ENCODE measurements at regions not wholly inside any gene's neighbourhood (a gene's known extent, or its start where the extent isn't known, plus 50 kb on each side); places are given as distances from the start of the nearest gene placed in this dataset.
"Not testable (repeated sequence)": the region's sequence is repeated elsewhere in the genome, so short reads cannot be mapped to it uniquely, and the experiment has no call there.

DNA sequence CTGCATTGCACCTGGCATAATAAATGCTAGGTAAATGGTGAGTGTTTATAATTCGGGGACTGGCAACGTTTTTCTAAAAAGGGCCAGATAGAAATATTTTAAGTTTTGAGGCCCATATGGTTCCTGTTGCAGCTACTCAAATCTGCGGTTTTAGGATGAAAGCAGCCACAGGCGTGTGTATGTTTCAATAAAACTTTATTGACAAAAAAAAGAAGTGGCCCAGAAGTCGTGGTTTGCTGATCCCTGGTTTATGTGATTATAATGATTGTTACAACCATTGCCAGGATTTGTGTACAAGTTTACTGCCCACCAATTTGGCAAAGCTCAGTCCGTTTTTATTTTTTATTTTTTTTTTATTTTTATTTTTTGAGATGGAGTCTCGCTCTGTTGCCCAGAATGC lies 536.1 kb downstream of the XYLT1 start:
- TF ChIP-seq SUZ12 (IDR thresholded peaks at IDR 0.05; ENCODE audit: extremely low read depth, insufficient read depth, insufficient read length) (no peak), ZNF274 (IDR thresholded peaks at IDR 0.05; ENCODE audit: low read depth, low read length) (no peak), YY1 (IDR thresholded peaks at IDR 0.05; ENCODE audit: insufficient read depth, insufficient read length) (no peak)
- no peaks in the 10 kb centered on the region for H3K9me3 ChIP-seq (ENCODE audit: insufficient read depth, low read length)
- no peaks in the 10 kb centered on the region for H3K36me3 ChIP-seq (ENCODE audit: insufficient read depth, insufficient read length, low read length)
- H3K4me1 ChIP-seq (ENCODE audit: insufficient read depth, insufficient read length) = no peaks in the 10 kb centered on the region
- no peak overlapping the region for H3K4me3 ChIP-seq (ENCODE audit: insufficient read length, low read depth)
- H3K27me3 ChIP-seq (ENCODE audit: insufficient read depth, insufficient read length) = no peaks in the 10 kb centered on the region
- no peak overlapping the region for H3K9ac ChIP-seq (ENCODE audit: insufficient read length, low read depth)
- no peak for DNase-seq (ENCODE audit: low read depth, low spot score)

DNA sequence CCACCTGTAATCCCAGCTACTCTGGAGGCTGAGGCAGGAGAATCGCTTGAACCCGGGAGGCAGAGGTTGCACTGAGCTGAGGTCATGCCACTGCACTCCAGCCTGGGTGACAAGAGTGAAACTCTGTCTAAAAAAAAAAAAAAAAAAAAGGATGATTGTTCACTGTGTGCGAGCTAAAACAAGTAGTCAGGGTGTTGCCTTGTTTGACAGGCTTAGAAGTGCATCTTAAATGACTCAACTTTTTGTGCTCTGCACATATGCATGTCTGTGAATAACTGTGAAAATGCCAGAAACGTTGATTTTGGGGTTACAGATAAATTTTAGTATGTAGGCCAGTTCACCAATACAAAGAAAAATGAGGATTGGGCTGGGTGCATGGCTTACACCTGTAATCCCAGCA lies 534.9 kb downstream of the XYLT1 start:
- not testable (repeated sequence) for H3K9ac ChIP-seq (ENCODE audit: insufficient read length, low read depth); DNase-seq (ENCODE audit: low read depth, low spot score); H3K9me3 ChIP-seq (ENCODE audit: insufficient read depth, low read length); H3K4me1 ChIP-seq (ENCODE audit: insufficient read depth, insufficient read length); H3K36me3 ChIP-seq (ENCODE audit: insufficient read depth, insufficient read length, low read length); H3K4me3 ChIP-seq (ENCODE audit: insufficient read length, low read depth); H3K27me3 ChIP-seq (ENCODE audit: insufficient read depth, insufficient read length)

DNA sequence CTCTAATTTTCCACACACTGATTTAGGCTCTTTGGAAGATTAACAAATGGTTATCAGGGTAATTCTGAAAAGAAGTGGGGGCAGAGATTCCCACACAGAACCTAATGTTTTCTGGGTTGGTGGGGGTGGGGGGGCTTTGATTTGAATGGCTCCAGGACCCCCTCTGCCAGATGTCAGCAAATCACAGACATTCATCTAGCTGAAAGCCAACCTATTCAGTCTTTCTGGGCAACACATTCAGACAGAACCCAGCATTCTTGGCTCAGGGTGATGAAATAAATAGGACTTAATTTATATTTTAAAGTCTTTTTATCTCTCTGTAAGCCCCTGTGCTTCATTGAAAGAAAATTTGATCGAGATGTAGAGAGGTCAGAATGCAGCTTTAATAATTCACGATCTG lies 533.2 kb downstream of the XYLT1 start:
- DNase-seq (ENCODE audit: low read depth, low spot score) = no peak
- H3K36me3 ChIP-seq (ENCODE audit: insufficient read depth, insufficient read length, low read length) = no peaks in the 10 kb centered on the region
- TF ChIP-seq ZNF274 (IDR thresholded peaks at IDR 0.05; ENCODE audit: low read depth, low read length) (no peak), SUZ12 (IDR thresholded peaks at IDR 0.05; ENCODE audit: extremely low read depth, insufficient read depth, insufficient read length) (no peak), YY1 (IDR thresholded peaks at IDR 0.05; ENCODE audit: insufficient read depth, insufficient read length) (no peak)

DNA sequence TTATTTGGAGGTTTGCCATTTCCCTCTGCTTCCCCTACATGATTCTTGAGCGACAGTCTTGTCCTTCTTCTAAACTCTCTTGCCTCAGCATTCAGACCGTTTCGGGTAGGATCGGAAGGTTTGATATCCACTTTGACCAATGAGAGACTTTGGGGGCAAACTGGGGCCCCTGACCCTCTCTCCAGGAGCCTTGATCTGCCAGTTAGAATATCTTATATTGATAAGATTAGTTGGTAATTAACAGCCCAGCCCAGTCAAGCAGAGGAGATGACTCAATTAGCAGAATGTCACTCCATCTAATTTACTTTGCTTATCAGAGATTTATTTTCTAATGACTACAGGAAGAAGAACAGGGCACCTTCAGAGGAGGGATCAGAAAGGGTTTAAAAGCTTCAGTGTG lies 532.8 kb downstream of the XYLT1 start:
- Histone ChIP-seq H3K4me3 (ENCODE audit: insufficient read length, low read depth) (no peak overlapping the region), H3K27me3 (ENCODE audit: insufficient read depth, insufficient read length) (no peaks in the 10 kb centered on the region), H3K36me3 (ENCODE audit: insufficient read depth, insufficient read length, low read length) (no peaks in the 10 kb centered on the region), H3K9me3 (ENCODE audit: insufficient read depth, low read length) (no peaks in the 10 kb centered on the region), H3K9ac (ENCODE audit: insufficient read length, low read depth) (no peak overlapping the region), H3K4me1 (ENCODE audit: insufficient read depth, insufficient read length) (no peaks in the 10 kb centered on the region)
- no peak for DNase-seq (ENCODE audit: low read depth, low spot score)
- no peak for TF ChIP-seq SUZ12 (IDR thresholded peaks at IDR 0.05; ENCODE audit: extremely low read depth, insufficient read depth, insufficient read length)
- TF ChIP-seq YY1 (IDR thresholded peaks at IDR 0.05; ENCODE audit: insufficient read depth, insufficient read length) = no peak
- no peak for TF ChIP-seq ZNF274 (IDR thresholded peaks at IDR 0.05; ENCODE audit: low read depth, low read length)

More for the DNA sequence above, 533.2 kb downstream of the XYLT1 start:
- H3K9me3 ChIP-seq (ENCODE audit: insufficient read depth, low read length) = no peaks in the 10 kb centered on the region
- no peaks in the 10 kb centered on the region for H3K27me3 ChIP-seq (ENCODE audit: insufficient read depth, insufficient read length)
- H3K9ac ChIP-seq (ENCODE audit: insufficient read length, low read depth) = no peak overlapping the region
- H3K4me1 ChIP-seq (ENCODE audit: insufficient read depth, insufficient read length) = no peaks in the 10 kb centered on the region
- H3K4me3 ChIP-seq (ENCODE audit: insufficient read length, low read depth) = no peak overlapping the region

DNA sequence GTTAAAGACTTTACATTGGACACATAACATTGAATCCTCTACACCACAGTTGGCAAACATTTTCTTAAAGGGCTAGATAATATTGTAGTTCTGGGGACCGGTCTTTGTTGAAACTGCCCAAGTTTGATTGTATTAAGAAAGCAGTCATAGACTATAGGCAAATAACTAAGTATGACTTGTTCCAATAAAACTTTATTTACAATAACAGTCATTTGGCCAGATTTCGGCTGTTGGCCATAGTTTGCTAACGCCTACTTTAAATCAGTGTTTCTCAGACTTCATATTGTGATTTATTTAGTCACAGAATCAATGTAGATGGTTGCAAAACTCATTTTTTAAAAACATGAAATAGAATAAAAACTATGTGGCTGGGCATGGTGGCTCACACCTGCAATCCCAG lies 531.8 kb downstream of the XYLT1 start:
- no peak for TF ChIP-seq ZNF274 (IDR thresholded peaks at IDR 0.05; ENCODE audit: low read depth, low read length)
- no peak for TF ChIP-seq YY1 (IDR thresholded peaks at IDR 0.05; ENCODE audit: insufficient read depth, insufficient read length)
- no peak for TF ChIP-seq SUZ12 (IDR thresholded peaks at IDR 0.05; ENCODE audit: extremely low read depth, insufficient read depth, insufficient read length)
- H3K27me3 ChIP-seq (ENCODE audit: insufficient read depth, insufficient read length) = no peaks in the 10 kb centered on the region
- DNase-seq (ENCODE audit: low read depth, low spot score) = no peak
- H3K9me3 ChIP-seq (ENCODE audit: insufficient read depth, low read length) = no peaks in the 10 kb centered on the region
- H3K4me3 ChIP-seq (ENCODE audit: insufficient read length, low read depth) = no peak overlapping the region
- H3K9ac ChIP-seq (ENCODE audit: insufficient read length, low read depth) = no peak overlapping the region
- no peaks in the 10 kb centered on the region for H3K36me3 ChIP-seq (ENCODE audit: insufficient read depth, insufficient read length, low read length)
- no peaks in the 10 kb centered on the region for H3K4me1 ChIP-seq (ENCODE audit: insufficient read depth, insufficient read length)

DNA sequence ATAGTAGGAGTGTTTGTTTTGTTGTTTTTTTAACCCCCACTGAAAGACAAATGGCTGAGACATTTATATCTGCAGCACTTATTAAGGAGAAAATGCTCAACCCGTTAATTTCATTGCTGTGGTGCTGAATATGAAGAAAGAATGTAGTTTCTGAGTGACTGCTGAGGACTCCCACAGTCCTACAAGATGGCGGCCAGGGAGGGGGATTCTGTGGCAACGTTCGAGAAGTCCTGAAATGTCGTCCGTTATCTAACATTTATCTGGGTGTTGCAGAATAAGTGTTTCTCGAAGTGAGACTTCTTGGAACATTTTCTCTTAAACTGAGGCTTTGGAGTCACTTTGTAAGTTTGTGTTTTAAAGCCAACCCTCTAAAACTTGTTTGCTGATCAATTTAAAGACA lies 530.4 kb downstream of the XYLT1 start:
- no peak for DNase-seq (ENCODE audit: low read depth, low spot score)
- Histone ChIP-seq H3K27me3 (ENCODE audit: insufficient read depth, insufficient read length) (no peaks in the 10 kb centered on the region), H3K4me3 (ENCODE audit: insufficient read length, low read depth) (no peak overlapping the region), H3K9me3 (ENCODE audit: insufficient read depth, low read length) (no peaks in the 10 kb centered on the region), H3K36me3 (ENCODE audit: insufficient read depth, insufficient read length, low read length) (no peaks in the 10 kb centered on the region), H3K9ac (ENCODE audit: insufficient read length, low read depth) (no peak overlapping the region), H3K4me1 (ENCODE audit: insufficient read depth, insufficient read length) (no peaks in the 10 kb centered on the region)
- TF ChIP-seq YY1 (IDR thresholded peaks at IDR 0.05; ENCODE audit: insufficient read depth, insufficient read length) = peak; percentile 45
- TF ChIP-seq SUZ12 (IDR thresholded peaks at IDR 0.05; ENCODE audit: extremely low read depth, insufficient read depth, insufficient read length) = no peak

DNA sequence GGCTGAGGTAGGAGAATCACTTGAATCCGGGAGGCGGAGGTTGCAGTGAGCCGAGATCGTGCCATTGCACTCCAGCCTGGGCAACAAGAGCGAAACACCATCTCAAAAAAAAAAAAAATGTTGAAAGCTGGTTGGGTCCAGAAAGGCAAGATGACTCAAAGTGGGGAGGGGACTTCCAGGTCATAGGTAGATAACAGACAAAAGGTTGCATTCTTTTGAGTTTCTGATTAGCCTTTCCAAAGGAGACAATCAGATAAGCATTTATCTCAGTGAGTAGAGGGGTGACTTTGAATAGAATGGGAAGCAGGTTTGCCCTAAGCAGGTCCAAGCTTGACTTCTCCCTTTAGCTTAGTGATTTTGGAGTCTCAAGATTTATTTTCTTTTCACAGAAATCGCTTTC lies 527.9 kb downstream of the XYLT1 start:
- H3K4me3 ChIP-seq (ENCODE audit: insufficient read length, low read depth); H3K27me3 ChIP-seq (ENCODE audit: insufficient read depth, insufficient read length); H3K9ac ChIP-seq (ENCODE audit: insufficient read length, low read depth); H3K4me1 ChIP-seq (ENCODE audit: insufficient read depth, insufficient read length); H3K36me3 ChIP-seq (ENCODE audit: insufficient read depth, insufficient read length, low read length); H3K9me3 ChIP-seq (ENCODE audit: insufficient read depth, low read length): not testable (repeated sequence)
- peak; percentile 51 for DNase-seq (ENCODE audit: low read depth, low spot score)

DNA sequence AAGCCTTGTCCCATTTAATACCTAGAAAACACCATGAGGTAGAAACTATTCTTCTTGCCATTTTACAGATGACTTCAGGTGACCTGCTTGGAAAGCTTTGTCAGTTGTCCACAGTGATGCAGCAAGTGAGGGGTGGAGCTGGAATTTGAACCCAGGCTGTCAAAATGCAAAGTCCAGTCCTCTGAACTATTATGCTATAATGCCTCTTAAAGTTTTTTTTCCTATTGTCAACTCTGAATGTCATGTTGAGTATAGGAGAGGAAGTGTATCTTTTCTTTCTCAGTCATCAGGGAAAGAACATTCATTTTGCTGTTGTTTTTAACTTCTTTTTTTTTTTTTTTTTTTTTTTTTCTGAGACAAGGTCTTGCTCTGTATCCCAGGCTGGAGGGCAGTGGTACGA lies 525.6 kb downstream of the XYLT1 start:
- H3K27me3 ChIP-seq (ENCODE audit: insufficient read depth, insufficient read length) = no peaks in the 10 kb centered on the region
- H3K9ac ChIP-seq (ENCODE audit: insufficient read length, low read depth) = no peak overlapping the region
- H3K9me3 ChIP-seq (ENCODE audit: insufficient read depth, low read length) = no peaks in the 10 kb centered on the region
- no peaks in the 10 kb centered on the region for H3K36me3 ChIP-seq (ENCODE audit: insufficient read depth, insufficient read length, low read length)
- H3K4me1 ChIP-seq (ENCODE audit: insufficient read depth, insufficient read length) = no peaks in the 10 kb centered on the region
- TF ChIP-seq SUZ12 (IDR thresholded peaks at IDR 0.05; ENCODE audit: extremely low read depth, insufficient read depth, insufficient read length) = no peak
- TF ChIP-seq YY1 (IDR thresholded peaks at IDR 0.05; ENCODE audit: insufficient read depth, insufficient read length) = no peak
- TF ChIP-seq ZNF274 (IDR thresholded peaks at IDR 0.05; ENCODE audit: low read depth, low read length) = no peak
- no peak for DNase-seq (ENCODE audit: low read depth, low spot score)
- H3K4me3 ChIP-seq (ENCODE audit: insufficient read length, low read depth) = no peak overlapping the region
